GM12891 (cell line): ENCODE measurements at regions not wholly inside any gene's neighbourhood (a gene's known extent, or its start where the extent isn't known, plus 50 kb on each side); places are given as distances from the start of the nearest gene placed in this dataset.

Experiments used
- POLR2A ChIP-seq: IDR thresholded peaks from 2 replicates; pipeline ENCODE4 v1.6.1; 2011; ENCODE audit warnings: low read depth, low read length, control low read depth
- SPI1 ChIP-seq: IDR thresholded peaks from 2 replicates; pipeline ENCODE4 v1.6.1; 2011; ENCODE audit warnings: low read depth, low read length, control low read depth

GRCh38 chr5:2894316-2894715 is 142.8 kb upstream of the IRX2 start:
- TF ChIP-seq SPI1 = no peak
- no peak for TF ChIP-seq POLR2A
